ENCODE measurements at regions not wholly inside any gene's neighbourhood (a gene's known extent, or its start where the extent isn't known, plus 50 kb on each side); places are given as distances from the start of the nearest gene placed in this dataset.

- no peak for DNase-seq (ENCODE audit: low read depth)
Observed at GRCh38 chr13:72113076-72113475, 246.1 kb upstream of the DACH1 start.

GRCh38 chr13:72112216-72112615, 245.2 kb upstream of the DACH1 start:
- no peak for DNase-seq (ENCODE audit: low read depth)

- DNase-seq (ENCODE audit: low read depth), result peak; percentile 29
Observed at GRCh38 chr13:72109863-72110262, 242.9 kb upstream of the DACH1 start.

GRCh38 chr13:72104656-72105180, 237.7 kb upstream of the DACH1 start:
- peak; percentile 54 for DNase-seq (ENCODE audit: low read depth)

- DNase-seq (ENCODE audit: low read depth), result no peak
Observed at GRCh38 chr13:72101768-72102400, 234.9 kb upstream of the DACH1 start.

GRCh38 chr13:72100339-72100738, 233.3 kb upstream of the DACH1 start:
- no peak for DNase-seq (ENCODE audit: low read depth)

- DNase-seq (ENCODE audit: low read depth), result no peak
Observed at GRCh38 chr13:72097568-72097967, 230.6 kb upstream of the DACH1 start.

- no peak for DNase-seq (ENCODE audit: low read depth)
Observed at GRCh38 chr13:72093262-72093661, 226.3 kb upstream of the DACH1 start.

GRCh38 chr13:72074663-72075062, 207.7 kb upstream of the DACH1 start:
- peak; percentile 3 for DNase-seq (ENCODE audit: low read depth)

- no peak for DNase-seq (ENCODE audit: low read depth)
Observed at GRCh38 chr13:72072261-72072660, 205.3 kb upstream of the DACH1 start.

- DNase-seq (ENCODE audit: low read depth), result no peak
Observed at GRCh38 chr13:72071713-72072112, 204.7 kb upstream of the DACH1 start.

- no peak for DNase-seq (ENCODE audit: low read depth)
Observed at GRCh38 chr13:72062566-72062965, 195.6 kb upstream of the DACH1 start.

- no peak for DNase-seq (ENCODE audit: low read depth)
Observed at GRCh38 chr13:72061613-72062012, 194.6 kb upstream of the DACH1 start.

GRCh38 chr13:72050251-72050650, 183.2 kb upstream of the DACH1 start:
- no peak for DNase-seq (ENCODE audit: low read depth)

GRCh38 chr13:72043366-72043765, 176.4 kb upstream of the DACH1 start:
- no peak for DNase-seq (ENCODE audit: low read depth)

GRCh38 chr13:72041165-72041564, 174.2 kb upstream of the DACH1 start:
- no peak for DNase-seq (ENCODE audit: low read depth)

- DNase-seq (ENCODE audit: low read depth), result no peak
Observed at GRCh38 chr13:72039126-72039525, 172.1 kb upstream of the DACH1 start.

GRCh38 chr13:72029981-72030380, 163.0 kb upstream of the DACH1 start:
- DNase-seq (ENCODE audit: low read depth), result no peak

GRCh38 chr13:72025836-72026235, 158.8 kb upstream of the DACH1 start:
- no peak for DNase-seq (ENCODE audit: low read depth)

GRCh38 chr13:72023895-72024294, 156.9 kb upstream of the DACH1 start:
- DNase-seq (ENCODE audit: low read depth), result no peak

GRCh38 chr13:72005455-72005854, 138.5 kb upstream of the DACH1 start:
- DNase-seq (ENCODE audit: low read depth), result no peak

GRCh38 chr13:72004784-72005374, 137.9 kb upstream of the DACH1 start:
- DNase-seq (ENCODE audit: low read depth), result peak; percentile 11

GRCh38 chr13:72004246-72004645, 137.2 kb upstream of the DACH1 start:
- DNase-seq (ENCODE audit: low read depth), result no peak

- DNase-seq (ENCODE audit: low read depth), result no peak
Observed at GRCh38 chr13:71998223-71998622, 131.2 kb upstream of the DACH1 start.

All from EH (cell line).